ENCODE measurements at regions not wholly inside any gene's neighbourhood (a gene's known extent, or its start where the extent isn't known, plus 50 kb on each side); places are given as distances from the start of the nearest gene placed in this dataset.

GRCh38 chr19:28313633-28314032 is 899.3 kb downstream of the UQCRFS1 start:
- no peak for TF ChIP-seq CTCF (conservative IDR thresholded peaks at IDR 0.05; ENCODE audit: low read depth, low read length)
- TF ChIP-seq EZH2 (IDR thresholded peaks at IDR 0.05; ENCODE audit: borderline replicate concordance, low read depth, low read length, poor library complexity, severe bottlenecking), result no peak
